ENCODE measurements at regions not wholly inside any gene's neighbourhood (a gene's known extent, or its start where the extent isn't known, plus 50 kb on each side); places are given as distances from the start of the nearest gene placed in this dataset.

- Histone ChIP-seq H3K4me1 (ENCODE audit: control insufficient read depth, low read length) (peaks cover 11% of the 10 kb centered on the region), H3K79me2 (ENCODE audit: control insufficient read depth, low read length) (no peaks in the 10 kb centered on the region), H3K27me3 (ENCODE audit: control insufficient read depth, low read length) (no peaks in the 10 kb centered on the region)
Observed at GRCh38 chr3:18122264-18122663, 302.9 kb downstream of the SATB1 start.

GRCh38 chr3:18121020-18121419 is 304.1 kb downstream of the SATB1 start:
- no peaks in the 10 kb centered on the region for H3K79me2 ChIP-seq (ENCODE audit: control insufficient read depth, low read length)
- TF ChIP-seq EZH2phosphoT487 (IDR thresholded peaks at IDR 0.05; ENCODE audit: borderline replicate concordance, low read length), result no peak
- TF ChIP-seq CTCF (IDR thresholded peaks at IDR 0.05; ENCODE audit: low read depth, low read length, poor library complexity, severe bottlenecking), result no peak

More at GRCh38 chr3:18122264-18122663, 302.9 kb downstream of the SATB1 start:
- no peaks in the 10 kb centered on the region for H4K20me1 ChIP-seq (ENCODE audit: control insufficient read depth, insufficient read depth, low read depth, low read length)
- H3K27ac ChIP-seq (ENCODE audit: low read depth, low read length), result no peak overlapping the region
- TF ChIP-seq EZH2phosphoT487 (IDR thresholded peaks at IDR 0.05; ENCODE audit: borderline replicate concordance, low read length) (no peak), CTCF (IDR thresholded peaks at IDR 0.05; ENCODE audit: low read depth, low read length, poor library complexity, severe bottlenecking) (no peak)
- H3K9me3 ChIP-seq (ENCODE audit: control insufficient read depth, insufficient read depth, low read length), result no peaks in the 10 kb centered on the region
- H3K4me2 ChIP-seq (ENCODE audit: low read length), result no peak overlapping the region
- H3K36me3 ChIP-seq (ENCODE audit: control insufficient read depth, low read length), result no peaks in the 10 kb centered on the region
- no peaks in the 10 kb centered on the region; the same call in 1 of the 2 replicates for H3K9me2 ChIP-seq (replicated peaks; ENCODE audit: control insufficient read depth, low read length)
- peaks cover 3% of the 10 kb centered on the region; the same call in 1 of the 2 replicates for H3F3A ChIP-seq (ENCODE audit: control insufficient read depth, insufficient read depth)
- no peak overlapping the region for H3K4me3 ChIP-seq (ENCODE audit: low read length)

GRCh38 chr3:18119866-18120265 is 305.3 kb downstream of the SATB1 start:
- H3K27ac ChIP-seq (ENCODE audit: low read depth, low read length), result no peak overlapping the region
- H3K4me1 ChIP-seq (ENCODE audit: control insufficient read depth, low read length), result no peaks in the 10 kb centered on the region
- no peaks in the 10 kb centered on the region; the same call in 1 of the 2 replicates for H3K9me2 ChIP-seq (replicated peaks; ENCODE audit: control insufficient read depth, low read length)
- no peaks in the 10 kb centered on the region for H3K36me3 ChIP-seq (ENCODE audit: control insufficient read depth, low read length)
- H3K4me2 ChIP-seq (ENCODE audit: low read length), result no peak overlapping the region
- H3K27me3 ChIP-seq (ENCODE audit: control insufficient read depth, low read length), result no peaks in the 10 kb centered on the region
- TF ChIP-seq EZH2phosphoT487 (IDR thresholded peaks at IDR 0.05; ENCODE audit: borderline replicate concordance, low read length) (no peak), CTCF (IDR thresholded peaks at IDR 0.05; ENCODE audit: low read depth, low read length, poor library complexity, severe bottlenecking) (no peak)
- H3K9me3 ChIP-seq (ENCODE audit: control insufficient read depth, insufficient read depth, low read length), result no peaks in the 10 kb centered on the region
- H4K20me1 ChIP-seq (ENCODE audit: control insufficient read depth, insufficient read depth, low read depth, low read length), result no peaks in the 10 kb centered on the region
- H3K79me2 ChIP-seq (ENCODE audit: control insufficient read depth, low read length), result no peaks in the 10 kb centered on the region
- no peaks in the 10 kb centered on the region for H3F3A ChIP-seq (ENCODE audit: control insufficient read depth, insufficient read depth)
- H3K4me3 ChIP-seq (ENCODE audit: low read length), result no peak overlapping the region

More at GRCh38 chr3:18121020-18121419, 304.1 kb downstream of the SATB1 start:
- Histone ChIP-seq H3K9me3 (ENCODE audit: control insufficient read depth, insufficient read depth, low read length) (no peaks in the 10 kb centered on the region), H3F3A (ENCODE audit: control insufficient read depth, insufficient read depth) (no peaks in the 10 kb centered on the region), H3K4me2 (ENCODE audit: low read length) (no peak overlapping the region), H4K20me1 (ENCODE audit: control insufficient read depth, insufficient read depth, low read depth, low read length) (no peaks in the 10 kb centered on the region), H3K4me1 (ENCODE audit: control insufficient read depth, low read length) (no peaks in the 10 kb centered on the region), H3K36me3 (ENCODE audit: control insufficient read depth, low read length) (no peaks in the 10 kb centered on the region), H3K4me3 (ENCODE audit: low read length) (no peak overlapping the region), H3K9me2 (replicated peaks; ENCODE audit: control insufficient read depth, low read length) (no peaks in the 10 kb centered on the region; the same call in 1 of the 2 replicates), H3K27me3 (ENCODE audit: control insufficient read depth, low read length) (no peaks in the 10 kb centered on the region), H3K27ac (ENCODE audit: low read depth, low read length) (no peak overlapping the region)
